HL-60 (cell line): ENCODE measurements at regions not wholly inside any gene's neighbourhood (a gene's known extent, or its start where the extent isn't known, plus 50 kb on each side); places are given as distances from the start of the nearest gene placed in this dataset.

ENCODE experiments used
- POLR2AphosphoS5 ChIP-seq: IDR thresholded peaks from 2 replicates; pipeline ENCODE4 v1.6.1; 2012; ENCODE audit warnings: low read depth
- TF ChIP-seq, protein P1 (sequence below): IDR thresholded peaks from one replicate; pipeline ENCODE4 v1.5.1; 2011; ENCODE audit warnings: low read length, control low read depth, inconsistent platforms; ENCODE audit not compliant: insufficient read depth
- TF ChIP-seq, protein P2 (sequence below): IDR thresholded peaks from 2 replicates; pipeline ENCODE4 v1.6.1; 2012; ENCODE audit warnings: low read depth; ENCODE audit not compliant: insufficient replicate concordance

DNA sequence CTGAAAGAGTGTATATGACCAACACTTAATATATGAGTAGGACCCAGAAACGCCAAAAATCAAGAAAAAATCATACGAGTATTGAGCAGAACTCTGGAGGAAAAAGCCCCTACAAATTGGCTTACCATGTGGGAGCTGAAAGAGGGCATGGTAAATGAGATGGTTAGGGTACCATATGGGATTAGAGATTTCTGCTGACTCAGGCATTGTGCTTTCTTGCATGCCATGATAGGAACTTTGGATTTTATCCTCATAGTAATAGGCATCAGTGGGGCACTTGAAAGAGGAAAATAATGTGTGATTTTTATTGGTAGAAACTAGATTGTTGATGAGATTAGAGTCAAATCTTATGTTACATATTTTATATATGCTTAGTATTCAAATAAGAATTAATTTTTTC is 271.1 kb downstream of the CBLN2 start:
- TF ChIP-seq, protein P1, sequence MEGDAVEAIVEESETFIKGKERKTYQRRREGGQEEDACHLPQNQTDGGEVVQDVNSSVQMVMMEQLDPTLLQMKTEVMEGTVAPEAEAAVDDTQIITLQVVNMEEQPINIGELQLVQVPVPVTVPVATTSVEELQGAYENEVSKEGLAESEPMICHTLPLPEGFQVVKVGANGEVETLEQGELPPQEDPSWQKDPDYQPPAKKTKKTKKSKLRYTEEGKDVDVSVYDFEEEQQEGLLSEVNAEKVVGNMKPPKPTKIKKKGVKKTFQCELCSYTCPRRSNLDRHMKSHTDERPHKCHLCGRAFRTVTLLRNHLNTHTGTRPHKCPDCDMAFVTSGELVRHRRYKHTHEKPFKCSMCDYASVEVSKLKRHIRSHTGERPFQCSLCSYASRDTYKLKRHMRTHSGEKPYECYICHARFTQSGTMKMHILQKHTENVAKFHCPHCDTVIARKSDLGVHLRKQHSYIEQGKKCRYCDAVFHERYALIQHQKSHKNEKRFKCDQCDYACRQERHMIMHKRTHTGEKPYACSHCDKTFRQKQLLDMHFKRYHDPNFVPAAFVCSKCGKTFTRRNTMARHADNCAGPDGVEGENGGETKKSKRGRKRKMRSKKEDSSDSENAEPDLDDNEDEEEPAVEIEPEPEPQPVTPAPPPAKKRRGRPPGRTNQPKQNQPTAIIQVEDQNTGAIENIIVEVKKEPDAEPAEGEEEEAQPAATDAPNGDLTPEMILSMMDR: no peak
- no peak for TF ChIP-seq POLR2AphosphoS5
- TF ChIP-seq, protein P2, sequence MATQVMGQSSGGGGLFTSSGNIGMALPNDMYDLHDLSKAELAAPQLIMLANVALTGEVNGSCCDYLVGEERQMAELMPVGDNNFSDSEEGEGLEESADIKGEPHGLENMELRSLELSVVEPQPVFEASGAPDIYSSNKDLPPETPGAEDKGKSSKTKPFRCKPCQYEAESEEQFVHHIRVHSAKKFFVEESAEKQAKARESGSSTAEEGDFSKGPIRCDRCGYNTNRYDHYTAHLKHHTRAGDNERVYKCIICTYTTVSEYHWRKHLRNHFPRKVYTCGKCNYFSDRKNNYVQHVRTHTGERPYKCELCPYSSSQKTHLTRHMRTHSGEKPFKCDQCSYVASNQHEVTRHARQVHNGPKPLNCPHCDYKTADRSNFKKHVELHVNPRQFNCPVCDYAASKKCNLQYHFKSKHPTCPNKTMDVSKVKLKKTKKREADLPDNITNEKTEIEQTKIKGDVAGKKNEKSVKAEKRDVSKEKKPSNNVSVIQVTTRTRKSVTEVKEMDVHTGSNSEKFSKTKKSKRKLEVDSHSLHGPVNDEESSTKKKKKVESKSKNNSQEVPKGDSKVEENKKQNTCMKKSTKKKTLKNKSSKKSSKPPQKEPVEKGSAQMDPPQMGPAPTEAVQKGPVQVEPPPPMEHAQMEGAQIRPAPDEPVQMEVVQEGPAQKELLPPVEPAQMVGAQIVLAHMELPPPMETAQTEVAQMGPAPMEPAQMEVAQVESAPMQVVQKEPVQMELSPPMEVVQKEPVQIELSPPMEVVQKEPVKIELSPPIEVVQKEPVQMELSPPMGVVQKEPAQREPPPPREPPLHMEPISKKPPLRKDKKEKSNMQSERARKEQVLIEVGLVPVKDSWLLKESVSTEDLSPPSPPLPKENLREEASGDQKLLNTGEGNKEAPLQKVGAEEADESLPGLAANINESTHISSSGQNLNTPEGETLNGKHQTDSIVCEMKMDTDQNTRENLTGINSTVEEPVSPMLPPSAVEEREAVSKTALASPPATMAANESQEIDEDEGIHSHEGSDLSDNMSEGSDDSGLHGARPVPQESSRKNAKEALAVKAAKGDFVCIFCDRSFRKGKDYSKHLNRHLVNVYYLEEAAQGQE: no peak
